NB4 (cell line): ENCODE measurements at regions not wholly inside any gene's neighbourhood (a gene's known extent, or its start where the extent isn't known, plus 50 kb on each side); places are given as distances from the start of the nearest gene placed in this dataset.

Source experiments
- MYC ChIP-seq: IDR thresholded peaks from 2 replicates; pipeline ENCODE4 v1.6.1; 2011; ENCODE audit warnings: low read depth, low read length
- POLR2A ChIP-seq: IDR thresholded peaks from 2 replicates; pipeline ENCODE4 v1.6.1; 2011; ENCODE audit warnings: mild to moderate bottlenecking; ENCODE audit not compliant: insufficient read length; ENCODE audit errors: extremely low read depth
- TF ChIP-seq, protein P1 (sequence below): IDR thresholded peaks from one replicate; pipeline ENCODE4 v1.5.1; 2012; ENCODE audit warnings: low read depth, low read length

DNA sequence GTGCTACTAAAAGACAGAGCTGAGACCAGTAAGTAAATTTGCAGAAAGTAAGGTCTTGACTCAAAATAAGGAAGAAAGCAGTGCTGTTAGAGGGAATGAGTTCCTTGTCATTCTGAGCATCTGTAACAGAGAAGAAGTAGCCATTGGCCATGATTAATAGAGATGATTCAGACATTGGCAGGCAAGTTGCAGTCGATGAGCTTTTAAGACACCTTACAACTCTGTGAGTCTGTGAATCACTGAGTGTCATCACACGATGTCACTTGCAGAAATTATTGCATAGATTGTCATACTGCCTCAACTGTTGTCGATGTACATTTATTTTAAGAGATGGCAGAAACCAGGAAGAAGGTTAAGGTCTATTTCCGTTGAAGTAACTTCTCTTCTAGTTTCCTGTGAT, 201.1 kb upstream of the CDH13 start:
- TF ChIP-seq, protein P1, sequence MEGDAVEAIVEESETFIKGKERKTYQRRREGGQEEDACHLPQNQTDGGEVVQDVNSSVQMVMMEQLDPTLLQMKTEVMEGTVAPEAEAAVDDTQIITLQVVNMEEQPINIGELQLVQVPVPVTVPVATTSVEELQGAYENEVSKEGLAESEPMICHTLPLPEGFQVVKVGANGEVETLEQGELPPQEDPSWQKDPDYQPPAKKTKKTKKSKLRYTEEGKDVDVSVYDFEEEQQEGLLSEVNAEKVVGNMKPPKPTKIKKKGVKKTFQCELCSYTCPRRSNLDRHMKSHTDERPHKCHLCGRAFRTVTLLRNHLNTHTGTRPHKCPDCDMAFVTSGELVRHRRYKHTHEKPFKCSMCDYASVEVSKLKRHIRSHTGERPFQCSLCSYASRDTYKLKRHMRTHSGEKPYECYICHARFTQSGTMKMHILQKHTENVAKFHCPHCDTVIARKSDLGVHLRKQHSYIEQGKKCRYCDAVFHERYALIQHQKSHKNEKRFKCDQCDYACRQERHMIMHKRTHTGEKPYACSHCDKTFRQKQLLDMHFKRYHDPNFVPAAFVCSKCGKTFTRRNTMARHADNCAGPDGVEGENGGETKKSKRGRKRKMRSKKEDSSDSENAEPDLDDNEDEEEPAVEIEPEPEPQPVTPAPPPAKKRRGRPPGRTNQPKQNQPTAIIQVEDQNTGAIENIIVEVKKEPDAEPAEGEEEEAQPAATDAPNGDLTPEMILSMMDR: no peak
- TF ChIP-seq POLR2A: no peak
- no peak for TF ChIP-seq MYC
